PC-3 (cell line): ENCODE measurements at regions not wholly inside any gene's neighbourhood (a gene's known extent, or its start where the extent isn't known, plus 50 kb on each side); places are given as distances from the start of the nearest gene placed in this dataset.

ENCODE experiments used
- ATAC-seq: fragments of 200-7000 bp; cut with Tn5 transposase; 2 replicates; pipeline ENCODE4 v1.9.1; 2020; ENCODE audit warnings: mild to moderate bottlenecking, moderate library complexity
- BruUV-seq: library from RNA; stranded (reverse); fragments of 400-500 nt; replicated peaks from 2 replicates; lab custom pipeline; 2021; lab: Mats Ljungman, UMichigan
- CTCF ChIA-PET: fragments of 300-600 bp; sonication (Branson Sonifier 250); formaldehyde crosslinking; loops from one replicate; lab custom pipeline; 2022; ENCODE audit warnings: antibody characterized with exemption; lab: Charles Lee
- POLR2A ChIA-PET: fragments of 300-600 bp; sonication (Branson Sonifier 250); formaldehyde crosslinking; loops from one replicate; lab custom pipeline; 2022; ENCODE audit warnings: antibody characterized with exemption; ENCODE audit not compliant: unreplicated experiment; lab: Charles Lee
- DNase-seq: peaks from one replicate; pipeline ENCODE4 v3.0.0-alpha.2; 2015
- H2AFZ ChIP-seq: fragments of 300-600 bp; sonication (generic); 2 replicates; pipeline ENCODE4 v1.6.0; 2016; ENCODE audit warnings: antibody characterized with exemption, low read length
- H3F3A ChIP-seq: fragments of 300-600 bp; sonication (generic); one replicate; pipeline ENCODE4 v1.6.0; 2017; ENCODE audit warnings: antibody characterized with exemption, low read length, control low read depth, mild to moderate bottlenecking; ENCODE audit not compliant: unreplicated experiment
- H3K27ac ChIP-seq: fragments of 300-600 bp; sonication (generic); 2 replicates; pipeline ENCODE4 v1.5.1; 2016; ENCODE audit warnings: mild to moderate bottlenecking, low read length
- H3K27me3 ChIP-seq: fragments of 300-600 bp; sonication (generic); 2 replicates; pipeline ENCODE4 v1.6.1; 2016; ENCODE audit warnings: low read length, mixed read lengths
- H3K36me3 ChIP-seq: fragments of 300-600 bp; sonication (generic); 2 replicates; pipeline ENCODE4 v1.6.1; 2016; ENCODE audit warnings: low read depth, mixed run types, low read length, mixed read lengths
- H3K4me1 ChIP-seq: fragments of 300-600 bp; sonication (generic); 2 replicates; pipeline ENCODE4 v1.5.1; 2016; ENCODE audit warnings: low read length; ENCODE audit not compliant: insufficient read depth
- H3K4me2 ChIP-seq: fragments of 300-600 bp; sonication (generic); 2 replicates; pipeline ENCODE4 v1.6.0; 2016; ENCODE audit warnings: low read length
- H3K4me3 ChIP-seq: fragments of 300-600 bp; sonication (generic); 2 replicates; pipeline ENCODE4 v1.5.1; 2016; ENCODE audit warnings: mild to moderate bottlenecking, low read length, mixed read lengths
- H3K79me2 ChIP-seq: fragments of 300-600 bp; sonication (generic); 2 replicates; pipeline ENCODE4 v1.6.1; 2017; ENCODE audit warnings: low read length, mixed read lengths
- H3K9ac ChIP-seq: fragments of 300-600 bp; sonication (generic); 2 replicates; pipeline ENCODE4 v1.6.0; 2016; ENCODE audit warnings: mild to moderate bottlenecking, low read length
- H3K9me2 ChIP-seq: fragments of 300-600 bp; sonication (generic); replicated peaks from 2 replicates; pipeline ENCODE4 v1.6.1; 2016; ENCODE audit warnings: mixed run types, low read length, mixed read lengths
- H3K9me3 ChIP-seq: fragments of 300-600 bp; sonication (generic); 2 replicates; pipeline ENCODE4 v1.6.1; 2016; ENCODE audit warnings: low read length, mixed read lengths
- H4K20me1 ChIP-seq: fragments of 300-600 bp; sonication (generic); 2 replicates; pipeline ENCODE4 v1.6.1; 2016; ENCODE audit warnings: low read length, mixed read lengths
- EZH2 ChIP-seq: fragments of 300-600 bp; sonication (generic); IDR thresholded peaks from one replicate; pipeline ENCODE4 v1.6.1; 2017; ENCODE audit warnings: antibody characterized with exemption, mild to moderate bottlenecking, low read length; ENCODE audit not compliant: unreplicated experiment
- EZH2phosphoT487 ChIP-seq: fragments of 300-600 bp; sonication (generic); IDR thresholded peaks from 2 replicates; pipeline ENCODE4 v1.6.1; 2018; ENCODE audit warnings: mild to moderate bottlenecking, antibody characterized with exemption, low read length, borderline replicate concordance
- intact Hi-C: fragments of 100-400 bp; cut with micrococcal nuclease; formaldehyde crosslinking; loops from 2 replicates; pipeline ENCODE4 v1.9.0; 2023
- TF ChIP-seq, protein P1 (sequence below): fragments of 300-600 bp; sonication (generic); conservative IDR thresholded peaks from 2 replicates; pipeline ENCODE4 v1.5.1; 2017; ENCODE audit warnings: antibody characterized with exemption, low read depth, mild to moderate bottlenecking, low read length

DNA sequence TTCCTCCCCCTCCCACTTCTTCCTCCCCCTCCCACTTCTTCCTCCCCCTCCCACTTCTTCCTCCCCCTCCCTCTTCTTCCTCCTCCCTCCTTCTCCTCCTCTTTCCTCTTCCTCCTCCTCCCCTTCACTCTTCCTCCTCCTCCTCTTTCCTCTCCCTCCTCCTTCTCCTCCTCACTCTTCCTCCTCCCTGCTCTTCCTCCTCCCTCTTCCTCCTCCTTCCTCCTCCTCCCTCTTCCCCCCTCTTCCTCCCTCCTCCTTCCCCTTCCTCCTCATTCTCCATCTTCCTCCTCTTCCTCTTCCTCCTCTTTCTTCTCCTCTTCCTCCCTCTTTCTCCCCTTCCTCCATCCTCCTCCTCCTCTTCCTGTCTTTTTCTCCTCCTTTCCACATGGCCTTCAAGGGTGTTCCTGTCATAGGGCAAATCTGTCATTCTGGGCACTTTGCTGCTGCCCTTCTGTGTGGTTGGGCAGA lies 111.4 kb downstream of the PHETA1 start:
- ChIA-PET CTCF (interaction anchor here (1.1 kb wide), 1 partner anchor 14 kb away, joined by 3 read pairs; no protein-coding TSS in a partner anchor), POLR2A (no interaction called here)
- H3K27me3 ChIP-seq, result peaks cover 6% of the 10 kb centered on the region; the same call in 1 of the 2 replicates
- H3K9ac ChIP-seq, result no peak overlapping the region
- no peaks in the 10 kb centered on the region for H3K9me2 ChIP-seq
- H3K4me3 ChIP-seq, result no peak overlapping the region
- no peaks in the 10 kb centered on the region for H4K20me1 ChIP-seq
- no peak for TF ChIP-seq EZH2phosphoT487
- no peak for TF ChIP-seq EZH2
- intact Hi-C loops, result no loop called here
- ATAC-seq (no peak), DNase-seq (no peak)
- no peak overlapping the region for H3K27ac ChIP-seq
- no peak overlapping the region for H2AFZ ChIP-seq
- H3K4me1 ChIP-seq, result no peaks in the 10 kb centered on the region
- BruUV-seq, result no TSS peak
- H3K4me2 ChIP-seq, result no peak overlapping the region
- no peaks in the 10 kb centered on the region for H3F3A ChIP-seq
- H3K79me2 ChIP-seq, result no peaks in the 10 kb centered on the region
- no peaks in the 10 kb centered on the region for H3K36me3 ChIP-seq
- H3K9me3 ChIP-seq, result no peaks in the 10 kb centered on the region

DNA sequence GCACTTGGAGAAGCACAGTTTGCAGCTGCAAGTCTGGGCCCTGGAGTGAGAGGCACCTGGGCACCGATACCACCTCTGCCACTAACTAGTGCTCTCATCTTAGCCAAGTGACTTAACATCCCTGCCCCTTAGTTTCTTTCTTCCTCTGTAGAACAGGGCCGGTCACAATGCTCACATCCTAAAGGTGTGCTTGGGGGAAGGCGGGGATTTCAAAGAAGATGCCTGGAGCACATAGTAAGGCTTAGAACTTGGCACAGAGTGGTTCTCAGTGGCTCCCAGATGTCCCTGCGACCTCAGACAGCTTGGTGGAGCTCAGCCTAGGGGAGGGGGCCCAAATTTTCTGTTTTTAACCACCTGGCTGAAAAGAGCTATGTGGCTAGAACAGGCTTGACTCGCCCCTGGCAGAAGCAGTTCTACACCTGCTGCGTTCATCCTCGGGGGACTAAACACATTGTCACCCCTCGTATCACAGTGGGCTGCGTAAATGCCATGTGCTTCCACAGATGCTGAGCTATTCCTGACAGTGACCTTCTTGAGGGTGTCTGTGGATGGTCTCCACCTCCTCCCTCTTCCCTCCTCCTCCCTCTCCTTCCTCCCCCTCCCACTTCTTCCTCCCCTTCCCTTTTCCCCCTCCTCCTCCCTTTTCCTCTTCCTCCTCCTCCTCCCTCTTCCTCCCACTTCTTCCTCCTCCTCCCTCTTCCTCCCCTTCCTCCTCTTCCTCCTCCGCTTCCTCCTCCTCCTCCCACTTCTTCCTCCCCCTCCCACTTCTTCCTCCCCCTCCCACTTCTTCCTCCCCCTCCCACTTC lies 112.1 kb downstream of the PHETA1 start:
- Histone ChIP-seq H3K4me1 (no peaks in the 10 kb centered on the region), H3K4me3 (no peak overlapping the region), H4K20me1 (no peaks in the 10 kb centered on the region), H3K36me3 (no peaks in the 10 kb centered on the region), H3K79me2 (no peaks in the 10 kb centered on the region), H2AFZ (no peak overlapping the region), H3K9me2 (no peaks in the 10 kb centered on the region), H3F3A (no peaks in the 10 kb centered on the region), H3K27me3 (peaks cover 6% of the 10 kb centered on the region; the same call in 1 of the 2 replicates), H3K4me2 (no peak overlapping the region), H3K9ac (no peak overlapping the region), H3K9me3 (no peaks in the 10 kb centered on the region), H3K27ac (no peak overlapping the region)
- DNase-seq, result no peak
- POLR2A ChIA-PET, result interaction anchor here (0.6 kb wide), 1 partner anchor 10 kb away, joined by 3 read pairs; no protein-coding TSS in a partner anchor
- peak; percentile 24; the same call in 1 of the 2 replicates for ATAC-seq
- intact Hi-C loops, result no loop called here
- TF ChIP-seq EZH2phosphoT487 (no peak), EZH2 (no peak)
- TF ChIP-seq, protein P1, sequence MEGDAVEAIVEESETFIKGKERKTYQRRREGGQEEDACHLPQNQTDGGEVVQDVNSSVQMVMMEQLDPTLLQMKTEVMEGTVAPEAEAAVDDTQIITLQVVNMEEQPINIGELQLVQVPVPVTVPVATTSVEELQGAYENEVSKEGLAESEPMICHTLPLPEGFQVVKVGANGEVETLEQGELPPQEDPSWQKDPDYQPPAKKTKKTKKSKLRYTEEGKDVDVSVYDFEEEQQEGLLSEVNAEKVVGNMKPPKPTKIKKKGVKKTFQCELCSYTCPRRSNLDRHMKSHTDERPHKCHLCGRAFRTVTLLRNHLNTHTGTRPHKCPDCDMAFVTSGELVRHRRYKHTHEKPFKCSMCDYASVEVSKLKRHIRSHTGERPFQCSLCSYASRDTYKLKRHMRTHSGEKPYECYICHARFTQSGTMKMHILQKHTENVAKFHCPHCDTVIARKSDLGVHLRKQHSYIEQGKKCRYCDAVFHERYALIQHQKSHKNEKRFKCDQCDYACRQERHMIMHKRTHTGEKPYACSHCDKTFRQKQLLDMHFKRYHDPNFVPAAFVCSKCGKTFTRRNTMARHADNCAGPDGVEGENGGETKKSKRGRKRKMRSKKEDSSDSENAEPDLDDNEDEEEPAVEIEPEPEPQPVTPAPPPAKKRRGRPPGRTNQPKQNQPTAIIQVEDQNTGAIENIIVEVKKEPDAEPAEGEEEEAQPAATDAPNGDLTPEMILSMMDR, result no peak
- CTCF ChIA-PET, result no interaction called here
- no TSS peak for BruUV-seq

DNA sequence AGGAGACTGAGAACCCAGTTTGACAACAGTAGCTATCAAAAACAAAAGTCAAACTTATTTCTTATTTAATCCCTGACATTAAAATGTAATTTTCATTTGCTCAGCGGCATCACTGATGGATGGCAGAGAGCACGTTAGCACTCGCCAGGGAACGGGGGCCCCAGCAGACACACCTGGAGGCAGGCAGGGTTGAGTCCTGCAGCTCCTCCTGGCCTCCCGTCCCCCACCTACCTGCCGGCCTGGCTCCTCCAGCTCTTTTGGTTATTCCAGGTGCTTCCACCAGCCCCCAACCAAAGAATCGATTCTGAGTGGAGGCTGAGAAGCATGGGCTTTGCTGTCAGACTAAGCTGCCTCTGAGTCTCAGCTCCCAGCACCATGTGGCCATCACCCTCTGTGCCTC lies 113.6 kb downstream of the PHETA1 start:
- Histone ChIP-seq H3K4me2 (no peak overlapping the region), H2AFZ (no peak overlapping the region), H3K79me2 (no peaks in the 10 kb centered on the region), H3K4me1 (no peaks in the 10 kb centered on the region), H3K4me3 (no peak overlapping the region), H3F3A (no peaks in the 10 kb centered on the region), H3K9me2 (no peaks in the 10 kb centered on the region), H3K9me3 (no peaks in the 10 kb centered on the region), H3K9ac (no peak overlapping the region), H3K36me3 (no peaks in the 10 kb centered on the region), H3K27me3 (no peaks in the 10 kb centered on the region), H3K27ac (no peak overlapping the region), H4K20me1 (no peaks in the 10 kb centered on the region)
- CTCF ChIA-PET, result no interaction called here
- BruUV-seq, result no TSS peak
- POLR2A ChIA-PET, result no interaction called here
- no peak for DNase-seq
- no peak for TF ChIP-seq EZH2phosphoT487
- TF ChIP-seq, protein P1, result no peak
- TF ChIP-seq EZH2, result no peak
- intact Hi-C loops, result no loop called here
- no peak for ATAC-seq
